PC-9 (cell line): ENCODE measurements at regions not wholly inside any gene's neighbourhood (a gene's known extent, or its start where the extent isn't known, plus 50 kb on each side); places are given as distances from the start of the nearest gene placed in this dataset.

ENCODE experiments used
- BruUV-seq: library from RNA; stranded (reverse); fragments of 400-500 nt; replicated peaks from 2 replicates; lab custom pipeline; 2021; lab: Mats Ljungman, UMichigan
- CTCF ChIA-PET: fragments of 300-600 bp; sonication (Branson Sonifier 250); formaldehyde crosslinking; loops from one replicate; lab custom pipeline; 2022; ENCODE audit warnings: antibody characterized with exemption; lab: Charles Lee
- POLR2A ChIA-PET: fragments of 300-600 bp; sonication (Branson Sonifier 250); formaldehyde crosslinking; loops from one replicate; lab custom pipeline; 2022; ENCODE audit warnings: antibody characterized with exemption; ENCODE audit not compliant: unreplicated experiment; lab: Charles Lee
- DNase-seq, 2 experiments: peaks; one replicate each; pipeline versions ENCODE4 v3.0.0 to v3.0.0-alpha.2; 2015 to 2022; ENCODE audit warnings: mixed read lengths in 1 of 2
- H2AFZ ChIP-seq: fragments of 200-600 bp; sonication (generic); 2 replicates; pipeline ENCODE4 v1.8.1; 2017; ENCODE audit warnings: antibody characterized with exemption
- H3F3A ChIP-seq: fragments of 200-600 bp; sonication (generic); 2 replicates; pipeline ENCODE4 v1.8.1; 2017; ENCODE audit warnings: antibody characterized with exemption, mild to moderate bottlenecking, low read depth; ENCODE audit not compliant: insufficient read depth
- H3K27ac ChIP-seq: fragments of 200-600 bp; sonication (generic); 2 replicates; pipeline ENCODE4 v1.6.1; 2016; ENCODE audit warnings: mixed run types
- H3K27me3 ChIP-seq: fragments of 200-600 bp; sonication (generic); 2 replicates; pipeline ENCODE4 v1.6.1; 2016; ENCODE audit warnings: low read depth, mixed run types; ENCODE audit not compliant: insufficient read depth
- H3K36me3 ChIP-seq: fragments of 200-600 bp; sonication (generic); 2 replicates; pipeline ENCODE4 v1.6.1; 2016; ENCODE audit warnings: low read depth, mixed run types
- H3K4me1 ChIP-seq: fragments of 200-600 bp; sonication (generic); replicated peaks from 2 replicates; pipeline ENCODE4 v1.6.1; 2016; ENCODE audit warnings: mixed run types; ENCODE audit not compliant: insufficient read depth
- H3K4me2 ChIP-seq: fragments of 200-600 bp; sonication (generic); 2 replicates; pipeline ENCODE4 v1.6.1; 2017; ENCODE audit warnings: mixed run types
- H3K4me3 ChIP-seq: fragments of 200-600 bp; sonication (generic); 2 replicates; pipeline ENCODE4 v1.6.1; 2016; ENCODE audit warnings: mixed run types
- H3K79me2 ChIP-seq: fragments of 200-600 bp; sonication (generic); 2 replicates; pipeline ENCODE4 v1.6.1; 2017; ENCODE audit warnings: low read depth, mixed run types
- H3K9me2 ChIP-seq: fragments of 200-600 bp; sonication (generic); 2 replicates; pipeline ENCODE4 v1.8.1; 2017; ENCODE audit warnings: mild to moderate bottlenecking; ENCODE audit not compliant: insufficient read depth
- H3K9me3 ChIP-seq: fragments of 200-600 bp; sonication (generic); 2 replicates; pipeline ENCODE4 v1.8.1; 2016; ENCODE audit warnings: low read depth; ENCODE audit not compliant: insufficient read depth
- H4K20me1 ChIP-seq: fragments of 200-600 bp; sonication (generic); 2 replicates; pipeline ENCODE4 v1.8.1; 2017; ENCODE audit not compliant: insufficient read depth
- CTCF ChIP-seq: fragments of 200-600 bp; sonication (generic); conservative IDR thresholded peaks from 2 replicates; pipeline ENCODE4 v1.6.1; 2017; ENCODE audit warnings: mixed run types, antibody characterized with exemption, mild to moderate bottlenecking, moderate library complexity
- EZH2 ChIP-seq: fragments of 200-600 bp; sonication (generic); IDR thresholded peaks from 2 replicates; pipeline ENCODE4 v1.8.0; 2017; ENCODE audit warnings: antibody characterized with exemption, low read depth
- intact Hi-C: fragments of 100-400 bp; cut with micrococcal nuclease; formaldehyde crosslinking; loops from one replicate; pipeline ENCODE4 v1.10.0; 2022; ENCODE audit not compliant: unreplicated experiment

DNA sequence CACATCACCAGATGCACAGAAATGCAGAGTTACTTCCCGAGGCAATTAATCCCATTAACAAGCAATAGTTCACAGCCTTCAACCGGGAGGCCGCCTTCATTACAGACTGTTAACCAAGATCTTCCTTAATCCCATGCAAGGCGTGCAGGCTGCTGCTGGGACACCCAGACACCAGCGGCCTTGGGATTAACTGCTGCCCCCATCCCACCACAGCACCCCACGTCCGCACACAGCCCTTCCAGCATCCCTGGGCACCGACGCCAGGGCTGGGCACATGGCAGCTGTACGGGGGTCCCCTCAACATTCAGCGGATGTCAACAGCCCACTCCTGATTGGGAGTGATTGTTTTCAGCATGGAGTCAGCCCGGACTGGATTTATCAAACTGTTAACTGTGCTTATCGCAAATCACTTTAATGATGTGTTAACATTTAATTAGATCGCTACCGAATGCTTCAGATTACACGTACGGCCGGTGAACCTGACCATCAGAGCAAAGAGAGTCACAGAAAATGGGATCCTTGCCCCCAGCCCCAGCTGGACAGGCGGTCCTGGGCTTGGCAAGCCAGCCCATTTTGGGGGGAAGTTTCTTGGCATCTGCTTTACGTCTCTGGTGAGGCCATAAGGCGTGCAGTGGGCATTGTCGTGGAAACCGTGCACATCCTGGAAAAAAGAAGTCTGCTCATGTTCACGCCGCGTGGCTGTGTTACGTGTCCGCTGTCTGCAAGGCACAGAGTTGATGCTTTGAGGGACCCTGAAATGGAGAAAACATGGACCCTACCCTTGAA is 126.4 kb downstream of the HMX1 start:
- ChIA-PET POLR2A (no interaction called here), CTCF (no interaction called here)
- Histone ChIP-seq H3K36me3 (no peaks in the 10 kb centered on the region), H3F3A (peaks cover 4% of the 10 kb centered on the region; the same call in 1 of the 2 replicates), H3K4me1 (no peaks in the 10 kb centered on the region), H3K4me2 (no peak overlapping the region), H3K9me2 (no peaks in the 10 kb centered on the region), H3K27me3 (peaks cover 39% of the 10 kb centered on the region), H3K79me2 (no peaks in the 10 kb centered on the region), H2AFZ (no peak overlapping the region), H3K27ac (no peak overlapping the region), H3K9me3 (no peaks in the 10 kb centered on the region), H4K20me1 (no peaks in the 10 kb centered on the region), H3K4me3 (no peak overlapping the region)
- no TSS peak for BruUV-seq
- no peak for TF ChIP-seq CTCF
- TF ChIP-seq EZH2, result no peak
- intact Hi-C loops, result no loop called here
- DNase-seq, result no peak

DNA sequence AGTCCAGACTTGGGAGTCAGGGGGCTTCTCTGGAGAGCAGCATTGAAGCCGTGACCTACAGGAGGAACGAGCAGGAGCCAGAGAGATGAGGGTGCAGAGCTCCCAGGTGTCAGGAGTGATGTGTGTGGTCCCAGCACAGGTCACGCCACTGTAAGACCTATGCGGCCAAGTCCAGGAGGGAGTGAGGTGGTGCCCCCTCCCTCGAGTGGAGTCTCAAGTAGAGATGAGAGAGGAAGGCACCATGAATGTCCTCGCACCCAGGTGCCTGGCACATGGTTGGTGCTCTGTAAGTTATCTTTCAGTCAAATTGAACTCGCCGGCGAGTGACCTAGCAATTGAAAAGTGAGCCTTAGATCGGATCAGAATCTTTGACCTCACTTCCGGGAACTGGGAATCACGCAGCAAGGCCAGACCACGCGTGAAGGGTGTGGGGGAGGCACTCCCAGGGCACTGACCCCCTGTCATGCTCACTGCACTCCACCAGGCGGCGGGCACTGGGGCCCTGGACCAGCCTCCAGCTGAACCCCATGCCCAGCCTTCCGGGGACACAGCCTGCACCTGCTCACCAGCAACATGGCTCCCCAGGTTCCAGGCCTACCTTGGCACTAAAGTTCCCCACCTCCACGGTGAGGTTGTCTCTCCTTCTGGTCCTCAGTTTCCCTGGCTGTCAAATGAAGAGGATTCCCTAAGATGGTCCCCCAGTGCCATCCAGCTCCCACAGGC is 127.4 kb downstream of the HMX1 start:
- no TSS peak for BruUV-seq
- Histone ChIP-seq H3K36me3 (no peaks in the 10 kb centered on the region), H3K4me2 (no peak overlapping the region), H3K9me2 (no peaks in the 10 kb centered on the region), H3K27me3 (peaks cover 40% of the 10 kb centered on the region), H2AFZ (no peak overlapping the region), H3K4me3 (no peak overlapping the region), H3K27ac (no peak overlapping the region), H3F3A (peaks cover 4% of the 10 kb centered on the region; the same call in 1 of the 2 replicates), H3K9me3 (no peaks in the 10 kb centered on the region), H4K20me1 (no peaks in the 10 kb centered on the region), H3K79me2 (no peaks in the 10 kb centered on the region), H3K4me1 (no peaks in the 10 kb centered on the region)
- no peak for TF ChIP-seq CTCF
- no peak for TF ChIP-seq EZH2
- DNase-seq, result no peak
- intact Hi-C loops, result no loop called here
- POLR2A ChIA-PET, result no interaction called here
- CTCF ChIA-PET, result no interaction called here

GRCh38 chr4:8742546-8742945 is 129.1 kb downstream of the HMX1 start:
- CTCF ChIA-PET, result no interaction called here

More at GRCh38 chr4:8742546-8742945, 129.1 kb downstream of the HMX1 start:
- Histone ChIP-seq H4K20me1 (no peaks in the 10 kb centered on the region), H3K4me2 (no peak overlapping the region), H3K27ac (no peak overlapping the region), H3K4me3 (no peak overlapping the region), H3K9me3 (no peaks in the 10 kb centered on the region), H2AFZ (no peak overlapping the region), H3K36me3 (no peaks in the 10 kb centered on the region), H3K27me3 (peaks cover 40% of the 10 kb centered on the region), H3K79me2 (no peaks in the 10 kb centered on the region), H3K9me2 (no peaks in the 10 kb centered on the region), H3K4me1 (no peaks in the 10 kb centered on the region), H3F3A (peaks cover 4% of the 10 kb centered on the region; the same call in 1 of the 2 replicates)
- no TSS peak for BruUV-seq
- POLR2A ChIA-PET, result interaction anchor here (0.6 kb wide), 1 partner anchor 54 kb away, joined by 3 read pairs; no protein-coding TSS in a partner anchor
- no peak for TF ChIP-seq CTCF
- no peak for TF ChIP-seq EZH2
- intact Hi-C loops, result no loop called here
- no peak for DNase-seq
